Colonic mucosa (tissue), 4 donors: ENCODE measurements at regions not wholly inside any gene's neighbourhood (a gene's known extent, or its start where the extent isn't known, plus 50 kb on each side); places are given as distances from the start of the nearest gene placed in this dataset.

Experiments used
- DNase-seq: peaks from one replicate; pipeline ENCODE4 v3.0.0-alpha.2; 2020
- H3K27ac ChIP-seq: fragments of 200-600 bp; one replicate; pipeline ENCODE4 v1.8.0; 2021
- H3K27me3 ChIP-seq: fragments of 200-600 bp; one replicate; pipeline ENCODE4 v1.8.0; 2021
- H3K36me3 ChIP-seq: fragments of 200-600 bp; one replicate; pipeline ENCODE4 v1.8.0; 2021
- H3K4me1 ChIP-seq: fragments of 200-600 bp; one replicate; pipeline ENCODE4 v1.8.0; 2021; ENCODE audit warnings: mild to moderate bottlenecking
- H3K4me3 ChIP-seq: fragments of 200-600 bp; one replicate; pipeline ENCODE4 v1.8.0; 2021
- H3K9ac ChIP-seq, 2 donors: one replicate each; pipeline ENCODE4 v1.7.0; 2013; ENCODE audit warnings: control low read depth in 2 of 2, low read depth in 2 of 2, low read length in 2 of 2
- H3K9me3 ChIP-seq: fragments of 200-600 bp; one replicate; pipeline ENCODE4 v1.8.0; 2021
- intact Hi-C: fragments of 100-400 bp; cut with DNase I; formaldehyde crosslinking; loops from one replicate; pipeline ENCODE4 v1.14.1; 2022
- TF ChIP-seq, protein P1 (sequence below): fragments of 200-600 bp; IDR thresholded peaks from one replicate; pipeline ENCODE4 v1.8.0; 2022; ENCODE audit warnings: antibody characterized with exemption, mild to moderate bottlenecking
- donor health status: healthy.
- donor health status: DM: no; HTN: no; CAD: no.
- donor health status: DM: no; HTN: no; CAD: no.

DNA sequence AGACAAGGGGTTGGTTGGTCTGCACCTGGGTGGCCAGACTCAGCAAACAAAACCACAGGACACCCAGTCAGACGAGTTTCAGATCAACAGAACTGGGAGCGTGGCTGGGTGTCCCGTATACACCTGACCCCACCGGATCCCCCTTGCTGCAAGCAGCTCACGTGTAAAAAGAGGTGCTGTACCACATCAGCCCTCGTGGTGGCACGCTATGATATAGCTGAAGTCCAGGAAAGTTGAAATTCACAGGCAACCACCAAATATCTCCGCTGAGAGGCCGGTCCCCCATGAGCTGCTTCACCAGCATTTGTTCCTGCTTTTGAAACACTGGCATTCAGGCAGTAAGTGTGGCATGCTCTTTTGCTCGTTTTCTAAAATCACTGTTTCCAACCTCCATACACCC, 92.3 kb downstream of the TUBA3C start:
- intact Hi-C loops = no loop called here
- no peak for DNase-seq
- Histone ChIP-seq H3K27me3 (no peaks in the 10 kb centered on the region), H3K9me3 (no peaks in the 10 kb centered on the region), H3K4me3 (no peak overlapping the region), H3K27ac (no peak overlapping the region), H3K36me3 (no peaks in the 10 kb centered on the region), H3K9ac (no peak overlapping the region), H3K4me1 (no peaks in the 10 kb centered on the region)
- TF ChIP-seq, protein P1, sequence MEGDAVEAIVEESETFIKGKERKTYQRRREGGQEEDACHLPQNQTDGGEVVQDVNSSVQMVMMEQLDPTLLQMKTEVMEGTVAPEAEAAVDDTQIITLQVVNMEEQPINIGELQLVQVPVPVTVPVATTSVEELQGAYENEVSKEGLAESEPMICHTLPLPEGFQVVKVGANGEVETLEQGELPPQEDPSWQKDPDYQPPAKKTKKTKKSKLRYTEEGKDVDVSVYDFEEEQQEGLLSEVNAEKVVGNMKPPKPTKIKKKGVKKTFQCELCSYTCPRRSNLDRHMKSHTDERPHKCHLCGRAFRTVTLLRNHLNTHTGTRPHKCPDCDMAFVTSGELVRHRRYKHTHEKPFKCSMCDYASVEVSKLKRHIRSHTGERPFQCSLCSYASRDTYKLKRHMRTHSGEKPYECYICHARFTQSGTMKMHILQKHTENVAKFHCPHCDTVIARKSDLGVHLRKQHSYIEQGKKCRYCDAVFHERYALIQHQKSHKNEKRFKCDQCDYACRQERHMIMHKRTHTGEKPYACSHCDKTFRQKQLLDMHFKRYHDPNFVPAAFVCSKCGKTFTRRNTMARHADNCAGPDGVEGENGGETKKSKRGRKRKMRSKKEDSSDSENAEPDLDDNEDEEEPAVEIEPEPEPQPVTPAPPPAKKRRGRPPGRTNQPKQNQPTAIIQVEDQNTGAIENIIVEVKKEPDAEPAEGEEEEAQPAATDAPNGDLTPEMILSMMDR = no peak

DNA sequence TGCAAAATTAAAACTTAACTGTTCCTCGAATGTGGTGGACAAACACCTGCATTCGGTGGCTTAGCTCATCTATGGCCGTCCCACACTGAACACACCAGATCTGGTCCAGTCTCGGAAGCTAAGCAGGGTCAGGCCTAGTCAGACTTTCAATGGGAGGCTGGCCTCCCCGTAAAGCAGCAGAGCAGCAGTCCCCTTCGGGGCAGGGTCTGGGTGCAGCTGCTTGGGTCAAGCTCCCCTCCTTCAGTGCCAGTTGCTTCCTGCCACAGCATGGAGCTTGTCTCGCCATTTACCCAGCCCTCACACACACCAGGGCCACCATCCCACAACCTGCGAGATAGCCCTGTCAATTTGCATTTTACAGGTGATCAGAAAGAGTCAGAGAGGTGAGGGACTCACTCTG, 93.2 kb downstream of the TUBA3C start:
- H3K9ac ChIP-seq = no peak overlapping the region
- H3K4me1 ChIP-seq = no peaks in the 10 kb centered on the region
- no peaks in the 10 kb centered on the region for H3K9me3 ChIP-seq
- intact Hi-C loops = no loop called here
- H3K36me3 ChIP-seq = no peaks in the 10 kb centered on the region
- H3K27ac ChIP-seq = no peak overlapping the region
- no peaks in the 10 kb centered on the region for H3K27me3 ChIP-seq
- no peak for DNase-seq
- TF ChIP-seq, protein P1 = no peak
- no peak overlapping the region for H3K4me3 ChIP-seq

DNA sequence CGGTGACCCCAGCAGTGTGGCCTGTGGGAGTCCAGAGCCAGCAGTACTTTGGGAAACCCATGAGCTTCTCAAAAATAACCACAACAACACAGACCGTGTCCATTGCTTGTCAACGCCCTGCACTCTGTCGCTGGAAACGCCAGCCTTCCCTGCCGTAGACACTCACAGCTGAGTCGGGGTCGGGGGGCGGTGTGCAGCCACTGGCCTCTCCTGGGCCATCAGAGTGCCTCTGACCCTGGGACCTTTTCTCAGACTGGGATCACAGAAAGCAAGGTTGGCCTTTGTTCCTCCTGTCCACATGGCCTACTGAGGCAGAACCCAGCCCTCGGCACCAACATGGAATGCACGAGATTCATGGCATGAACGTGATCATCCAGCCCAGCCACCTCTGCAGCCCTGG, 95.7 kb downstream of the TUBA3C start:
- TF ChIP-seq, protein P1 = no peak
- Histone ChIP-seq H3K4me3 (no peak overlapping the region), H3K27me3 (no peaks in the 10 kb centered on the region), H3K9me3 (no peaks in the 10 kb centered on the region), H3K9ac (no peak overlapping the region), H3K36me3 (no peaks in the 10 kb centered on the region), H3K4me1 (no peaks in the 10 kb centered on the region), H3K27ac (no peak overlapping the region)
- DNase-seq = no peak
- intact Hi-C loops = no loop called here

DNA sequence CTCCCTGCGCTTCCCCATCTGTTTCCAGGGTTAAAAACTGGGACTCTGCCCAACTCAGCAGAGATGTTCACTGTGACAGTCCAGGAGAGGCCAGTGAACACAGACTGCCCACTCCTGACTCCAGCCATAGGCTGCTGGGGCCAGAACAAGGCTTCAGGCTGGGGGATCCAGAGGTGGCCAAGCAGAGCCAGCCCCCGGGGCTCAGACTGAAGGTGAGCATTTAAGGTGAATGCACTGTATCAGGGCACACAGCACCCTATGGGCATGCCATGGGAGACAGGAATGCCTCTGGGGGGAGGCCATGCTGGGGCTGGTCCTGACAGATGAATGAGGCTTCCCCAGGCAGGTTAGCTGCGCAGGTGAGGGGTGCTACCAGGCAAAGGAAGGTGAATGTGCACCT, 96.4 kb downstream of the TUBA3C start:
- TF ChIP-seq, protein P1 = no peak
- Histone ChIP-seq H3K4me3 (no peak overlapping the region), H3K27me3 (no peaks in the 10 kb centered on the region), H3K9ac (no peak overlapping the region), H3K36me3 (no peaks in the 10 kb centered on the region), H3K9me3 (no peaks in the 10 kb centered on the region), H3K27ac (no peak overlapping the region), H3K4me1 (no peaks in the 10 kb centered on the region)
- DNase-seq = no peak
- intact Hi-C loops = no loop called here

- Histone ChIP-seq H3K27me3 (no peaks in the 10 kb centered on the region), H3K4me3 (no peak overlapping the region), H3K9ac (no peak overlapping the region), H3K36me3 (no peaks in the 10 kb centered on the region), H3K27ac (no peak overlapping the region), H3K9me3 (no peaks in the 10 kb centered on the region), H3K4me1 (no peaks in the 10 kb centered on the region)
- intact Hi-C loops = no loop called here
- TF ChIP-seq, protein P1 = no peak
- no peak for DNase-seq
Observed at GRCh38 chr13:19083340-19083739, 98.3 kb downstream of the TUBA3C start.

GRCh38 chr13:19075418-19075817, 106.2 kb downstream of the TUBA3C start:
- TF ChIP-seq, protein P1 = no peak
- intact Hi-C loops = no loop called here
- no peak overlapping the region for H3K27ac ChIP-seq
- H3K9me3 ChIP-seq = no peaks in the 10 kb centered on the region
- no peak for DNase-seq
- no peak overlapping the region for H3K9ac ChIP-seq
- no peak overlapping the region for H3K4me3 ChIP-seq
- H3K27me3 ChIP-seq = no peaks in the 10 kb centered on the region
- H3K36me3 ChIP-seq = no peaks in the 10 kb centered on the region
- no peaks in the 10 kb centered on the region for H3K4me1 ChIP-seq
